ENCODE measurements at regions not wholly inside any gene's neighbourhood (a gene's known extent, or its start where the extent isn't known, plus 50 kb on each side); places are given as distances from the start of the nearest gene placed in this dataset.
"Not testable (repeated sequence)": the region's sequence is repeated elsewhere in the genome, so short reads cannot be mapped to it uniquely, and the experiment has no call there.

GRCh38 chr2:17052001-17052400 lies 386.4 kb upstream of the CYRIA start:
- DNase-seq (ENCODE audit: extremely low spot score, insufficient read length, low read depth) (no peak), FAIRE-seq (no peak)

GRCh38 chr2:17051538-17051937 lies 385.9 kb upstream of the CYRIA start:
- DNase-seq (ENCODE audit: extremely low spot score, insufficient read length, low read depth) (no peak), FAIRE-seq (no peak)

- no peak for FAIRE-seq
- no peak for DNase-seq (ENCODE audit: extremely low spot score, insufficient read length, low read depth)
These were observed 377.5 kb upstream of the CYRIA start for GRCh38 chr2:17043173-17043572.

- FAIRE-seq = no peak
- no peak for DNase-seq (ENCODE audit: extremely low spot score, insufficient read length, low read depth)
These were observed 370.7 kb upstream of the CYRIA start for GRCh38 chr2:17036361-17036760.

- no peak for FAIRE-seq
- no peak for DNase-seq (ENCODE audit: extremely low spot score, insufficient read length, low read depth)
These were observed 369.4 kb upstream of the CYRIA start for GRCh38 chr2:17035010-17035409.

- DNase-seq (ENCODE audit: extremely low spot score, insufficient read length, low read depth) (no peak), FAIRE-seq (no peak)
These were observed 364.4 kb upstream of the CYRIA start for GRCh38 chr2:17030047-17030446.

- FAIRE-seq (no peak), DNase-seq (ENCODE audit: extremely low spot score, insufficient read length, low read depth) (no peak)
These were observed 346.7 kb upstream of the CYRIA start for GRCh38 chr2:17012297-17012696.

- FAIRE-seq (no peak), DNase-seq (ENCODE audit: extremely low spot score, insufficient read length, low read depth) (no peak)
These were observed 344.5 kb upstream of the CYRIA start for GRCh38 chr2:17010104-17010503.

- FAIRE-seq (no peak), DNase-seq (ENCODE audit: extremely low spot score, insufficient read length, low read depth) (no peak)
These were observed 334.5 kb upstream of the CYRIA start for GRCh38 chr2:17000184-17000482.

GRCh38 chr2:16999347-17000183 lies 333.9 kb upstream of the CYRIA start:
- DNase-seq (ENCODE audit: extremely low spot score, insufficient read length, low read depth) (no peak), FAIRE-seq (no peak)

GRCh38 chr2:16978301-16978700 lies 312.7 kb upstream of the CYRIA start:
- DNase-seq (ENCODE audit: extremely low spot score, insufficient read length, low read depth) = no peak
- no peak for FAIRE-seq

- no peak for FAIRE-seq
These were observed 309.1 kb upstream of the CYRIA start for GRCh38 chr2:16974688-16975087.

GRCh38 chr2:16973586-16974286 lies 308.1 kb upstream of the CYRIA start:
- no peak for FAIRE-seq
- DNase-seq (ENCODE audit: extremely low spot score, insufficient read length, low read depth) = no peak

More at GRCh38 chr2:16974688-16975087, 309.1 kb upstream of the CYRIA start:
- DNase-seq (ENCODE audit: extremely low spot score, insufficient read length, low read depth) = no peak

- FAIRE-seq (no peak), DNase-seq (ENCODE audit: extremely low spot score, insufficient read length, low read depth) (no peak)
These were observed 306.6 kb upstream of the CYRIA start for GRCh38 chr2:16972276-16972675.

- DNase-seq (ENCODE audit: extremely low spot score, insufficient read length, low read depth) = no peak
- FAIRE-seq = no peak
These were observed 306.1 kb upstream of the CYRIA start for GRCh38 chr2:16971722-16972234.

GRCh38 chr2:16970948-16971347 lies 305.3 kb upstream of the CYRIA start:
- DNase-seq (ENCODE audit: extremely low spot score, insufficient read length, low read depth); FAIRE-seq: not testable (repeated sequence)

- FAIRE-seq = no peak
- no peak for DNase-seq (ENCODE audit: extremely low spot score, insufficient read length, low read depth)
These were observed 296.9 kb upstream of the CYRIA start for GRCh38 chr2:16962505-16962904.

GRCh38 chr2:16960579-16960978 lies 294.9 kb upstream of the CYRIA start:
- DNase-seq (ENCODE audit: extremely low spot score, insufficient read length, low read depth) (no peak), FAIRE-seq (no peak)

GRCh38 chr2:16958266-16958665 lies 292.6 kb upstream of the CYRIA start:
- FAIRE-seq = no peak

GRCh38 chr2:16952805-16953204 lies 287.2 kb upstream of the CYRIA start:
- no peak for DNase-seq (ENCODE audit: extremely low spot score, insufficient read length, low read depth)

More at GRCh38 chr2:16958266-16958665, 292.6 kb upstream of the CYRIA start:
- DNase-seq (ENCODE audit: extremely low spot score, insufficient read length, low read depth) = no peak

GRCh38 chr2:16952368-16952767 lies 286.7 kb upstream of the CYRIA start:
- FAIRE-seq = no peak

More at GRCh38 chr2:16952805-16953204, 287.2 kb upstream of the CYRIA start:
- no peak for FAIRE-seq

More at GRCh38 chr2:16952368-16952767, 286.7 kb upstream of the CYRIA start:
- DNase-seq (ENCODE audit: extremely low spot score, insufficient read length, low read depth) = no peak
